ENCODE measurements at regions not wholly inside any gene's neighbourhood (a gene's known extent, or its start where the extent isn't known, plus 50 kb on each side); places are given as distances from the start of the nearest gene placed in this dataset.

GRCh38 chr20:60694763-60695162 is 557.3 kb upstream of the CDH4 start:
- no peak for DNase-seq (ENCODE audit: low read depth)

- DNase-seq (ENCODE audit: low read depth) = no peak
These were observed 556.6 kb upstream of the CDH4 start for GRCh38 chr20:60695226-60696000.

GRCh38 chr20:60697252-60697651 is 554.8 kb upstream of the CDH4 start:
- no peak for DNase-seq (ENCODE audit: low read depth)

GRCh38 chr20:60700728-60701127 is 551.3 kb upstream of the CDH4 start:
- no peak for DNase-seq (ENCODE audit: low read depth)

- no peak for DNase-seq (ENCODE audit: low read depth)
These were observed 547.9 kb upstream of the CDH4 start for GRCh38 chr20:60704147-60704546.

- DNase-seq (ENCODE audit: low read depth) = no peak
These were observed 538.7 kb upstream of the CDH4 start for GRCh38 chr20:60713396-60713795.

- DNase-seq (ENCODE audit: low read depth) = no peak
These were observed 536.9 kb upstream of the CDH4 start for GRCh38 chr20:60715172-60715571.

GRCh38 chr20:60718743-60719480 is 533.1 kb upstream of the CDH4 start:
- no peak for DNase-seq (ENCODE audit: low read depth)

GRCh38 chr20:60725311-60725906 is 526.7 kb upstream of the CDH4 start:
- DNase-seq (ENCODE audit: low read depth) = no peak

- DNase-seq (ENCODE audit: low read depth) = no peak
These were observed 524.6 kb upstream of the CDH4 start for GRCh38 chr20:60727425-60727824.

GRCh38 chr20:60728705-60729104 is 523.4 kb upstream of the CDH4 start:
- no peak for DNase-seq (ENCODE audit: low read depth)

GRCh38 chr20:60729135-60729900 is 522.7 kb upstream of the CDH4 start:
- no peak for DNase-seq (ENCODE audit: low read depth)

GRCh38 chr20:60732322-60732721 is 519.7 kb upstream of the CDH4 start:
- no peak for DNase-seq (ENCODE audit: low read depth)

GRCh38 chr20:60748086-60748485 is 504.0 kb upstream of the CDH4 start:
- DNase-seq (ENCODE audit: low read depth) = no peak

- DNase-seq (ENCODE audit: low read depth) = no peak
These were observed 502.1 kb upstream of the CDH4 start for GRCh38 chr20:60749804-60750602.

GRCh38 chr20:60750909-60751308 is 501.2 kb upstream of the CDH4 start:
- DNase-seq (ENCODE audit: low read depth) = no peak

GRCh38 chr20:60751826-60752225 is 500.2 kb upstream of the CDH4 start:
- no peak for DNase-seq (ENCODE audit: low read depth)

GRCh38 chr20:60752741-60753420 is 499.2 kb upstream of the CDH4 start:
- DNase-seq (ENCODE audit: low read depth) = no peak

- DNase-seq (ENCODE audit: low read depth) = no peak
These were observed 497.2 kb upstream of the CDH4 start for GRCh38 chr20:60754856-60755255.

- no peak for DNase-seq (ENCODE audit: low read depth)
These were observed 492.4 kb upstream of the CDH4 start for GRCh38 chr20:60759651-60760050.

All from stimulated activated CD8-positive, alpha-beta memory T cell treated with anti-CD3 and anti-CD28 coated beads, Interleukin-12 subunit alpha, Interleukin-12 subunit beta, amount 100 ng/mL, for 1 hour (primary cell).